DOHH2 (cell line): ENCODE measurements at regions not wholly inside any gene's neighbourhood (a gene's known extent, or its start where the extent isn't known, plus 50 kb on each side); places are given as distances from the start of the nearest gene placed in this dataset.
"Not testable (repeated sequence)": the region's sequence is repeated elsewhere in the genome, so short reads cannot be mapped to it uniquely, and the experiment has no call there.

Source experiments
- H3F3A ChIP-seq: fragments of 200-600 bp; sonication (generic), shearing (Covaris generic); 2 replicates; pipeline ENCODE4 v1.6.0; 2016; ENCODE audit warnings: antibody characterized with exemption, mild to moderate bottlenecking; ENCODE audit not compliant: control insufficient read depth, insufficient read depth
- H3K27ac ChIP-seq: fragments of 200-600 bp; sonication (generic); 2 replicates; pipeline ENCODE4 v1.5.1; 2014; ENCODE audit warnings: low read depth, mild to moderate bottlenecking, low read length, moderate library complexity
- H3K27me3 ChIP-seq: fragments of 200-600 bp; sonication (generic); 2 replicates; pipeline ENCODE4 v1.6.1; 2014; ENCODE audit warnings: mild to moderate bottlenecking, low read length, mixed read lengths; ENCODE audit not compliant: control insufficient read depth
- H3K36me3 ChIP-seq: fragments of 200-600 bp; sonication (generic); 2 replicates; pipeline ENCODE4 v1.6.1; 2014; ENCODE audit warnings: mild to moderate bottlenecking, low read length, moderate library complexity, mixed read lengths; ENCODE audit not compliant: control insufficient read depth
- H3K4me1 ChIP-seq: fragments of 200-600 bp; sonication (generic); 2 replicates; pipeline ENCODE4 v1.6.1; 2014; ENCODE audit warnings: mild to moderate bottlenecking, low read length, mixed read lengths; ENCODE audit not compliant: control insufficient read depth
- H3K4me2 ChIP-seq: fragments of 200-600 bp; sonication (generic); 2 replicates; pipeline ENCODE4 v1.6.0; 2014; ENCODE audit warnings: mild to moderate bottlenecking, low read length, moderate library complexity
- H3K4me3 ChIP-seq: fragments of 200-600 bp; sonication (generic); 2 replicates; pipeline ENCODE4 v1.5.1; 2014; ENCODE audit warnings: mild to moderate bottlenecking, low read length, mixed read lengths
- H3K79me2 ChIP-seq: fragments of 200-600 bp; sonication (generic); 2 replicates; pipeline ENCODE4 v1.6.1; 2014; ENCODE audit warnings: mild to moderate bottlenecking, low read length, mixed read lengths; ENCODE audit not compliant: control insufficient read depth
- H3K9me2 ChIP-seq: fragments of 200-600 bp; sonication (generic); replicated peaks from 2 replicates; pipeline ENCODE4 v1.6.1; 2014; ENCODE audit warnings: mild to moderate bottlenecking, low read length, mixed read lengths; ENCODE audit not compliant: control insufficient read depth
- H3K9me3 ChIP-seq: fragments of 200-600 bp; sonication (generic); 2 replicates; pipeline ENCODE4 v1.6.1; 2014; ENCODE audit warnings: antibody characterized with exemption, low read length, mixed read lengths; ENCODE audit not compliant: control insufficient read depth, insufficient read depth
- H4K20me1 ChIP-seq: fragments of 200-600 bp; sonication (generic); 2 replicates; pipeline ENCODE4 v1.6.0; 2014; ENCODE audit warnings: low read depth, mild to moderate bottlenecking, antibody characterized with exemption, low read length, moderate library complexity; ENCODE audit not compliant: control insufficient read depth, insufficient read depth
- CTCF ChIP-seq: fragments of 200-600 bp; sonication (generic); IDR thresholded peaks from one replicate; pipeline ENCODE4 v1.5.1; 2014; ENCODE audit warnings: antibody characterized with exemption, mild to moderate bottlenecking, low read depth, low read length; ENCODE audit not compliant: poor library complexity, severe bottlenecking
- EZH2phosphoT487 ChIP-seq: fragments of 200-600 bp; sonication (generic); IDR thresholded peaks from 2 replicates; pipeline ENCODE4 v1.6.1; 2017; ENCODE audit warnings: borderline replicate concordance, mild to moderate bottlenecking, antibody characterized with exemption, low read length, moderate library complexity, mixed read lengths

GRCh38 chr3:101117980-101118379, 124.8 kb upstream of the ABI3BP start:
- H3K36me3 ChIP-seq, result no peaks in the 10 kb centered on the region
- H3F3A ChIP-seq, result no peaks in the 10 kb centered on the region
- H4K20me1 ChIP-seq, result no peaks in the 10 kb centered on the region
- H3K4me3 ChIP-seq, result no peak overlapping the region
- H3K4me1 ChIP-seq, result no peaks in the 10 kb centered on the region
- H3K79me2 ChIP-seq, result no peaks in the 10 kb centered on the region
- TF ChIP-seq EZH2phosphoT487, result no peak
- TF ChIP-seq CTCF, result no peak
- H3K9me2 ChIP-seq, result no peaks in the 10 kb centered on the region; the same call in 1 of the 2 replicates
- no peaks in the 10 kb centered on the region for H3K9me3 ChIP-seq
- no peak overlapping the region for H3K4me2 ChIP-seq
- no peak overlapping the region for H3K27ac ChIP-seq
- no peaks in the 10 kb centered on the region for H3K27me3 ChIP-seq

- H3K4me2 ChIP-seq, result no peak overlapping the region
- H3F3A ChIP-seq, result no peaks in the 10 kb centered on the region
- no peaks in the 10 kb centered on the region for H3K36me3 ChIP-seq
- no peaks in the 10 kb centered on the region for H3K4me1 ChIP-seq
- no peaks in the 10 kb centered on the region for H3K9me3 ChIP-seq
- H3K4me3 ChIP-seq, result no peak overlapping the region
- TF ChIP-seq EZH2phosphoT487, result no peak
- H3K27ac ChIP-seq, result no peak overlapping the region
- H3K79me2 ChIP-seq, result no peaks in the 10 kb centered on the region
- no peaks in the 10 kb centered on the region; the same call in 1 of the 2 replicates for H3K9me2 ChIP-seq
- H4K20me1 ChIP-seq, result no peaks in the 10 kb centered on the region
- no peaks in the 10 kb centered on the region for H3K27me3 ChIP-seq
Measured at GRCh38 chr3:101117465-101117864, 124.2 kb upstream of the ABI3BP start.

GRCh38 chr3:101110295-101110694, 117.1 kb upstream of the ABI3BP start:
- not testable (repeated sequence) for H3K27ac ChIP-seq, H3K79me2 ChIP-seq, H3K4me2 ChIP-seq, H3K27me3 ChIP-seq, H3F3A ChIP-seq, H4K20me1 ChIP-seq, H3K4me1 ChIP-seq, H3K4me3 ChIP-seq, H3K9me2 ChIP-seq, H3K36me3 ChIP-seq, H3K9me3 ChIP-seq

- no peaks in the 10 kb centered on the region for H3K36me3 ChIP-seq
- H3K79me2 ChIP-seq, result no peaks in the 10 kb centered on the region
- H3K9me2 ChIP-seq, result no peaks in the 10 kb centered on the region
- no peak overlapping the region for H3K4me2 ChIP-seq
- H3K9me3 ChIP-seq, result no peaks in the 10 kb centered on the region
- H3K27ac ChIP-seq, result no peak overlapping the region
- H3K4me3 ChIP-seq, result no peak overlapping the region
- no peaks in the 10 kb centered on the region for H4K20me1 ChIP-seq
- no peaks in the 10 kb centered on the region; the same call in 1 of the 2 replicates for H3K27me3 ChIP-seq
- no peaks in the 10 kb centered on the region for H3K4me1 ChIP-seq
- TF ChIP-seq EZH2phosphoT487 (no peak), CTCF (no peak)
- no peaks in the 10 kb centered on the region for H3F3A ChIP-seq
Measured at GRCh38 chr3:101104321-101104720, 111.1 kb upstream of the ABI3BP start.
